ENCODE measurements at regions not wholly inside any gene's neighbourhood (a gene's known extent, or its start where the extent isn't known, plus 50 kb on each side); places are given as distances from the start of the nearest gene placed in this dataset.
A peak's percentile ranks its signal among the peaks of the same experiment; 100 is the strongest.
"Not testable (repeated sequence)": the region's sequence is repeated elsewhere in the genome, so short reads cannot be mapped to it uniquely, and the experiment has no call there.

- Histone ChIP-seq H3K9me3 (ENCODE audit: control insufficient read depth in 2 of 2, insufficient read depth in 1 of 2, low read depth in 1 of 2, low read length in 1 of 2) (no peaks in the 10 kb centered on the region), H3K4me1 (ENCODE audit: control insufficient read depth in 3 of 3, insufficient read depth in 2 of 3, low read depth in 1 of 3, low read length in 2 of 3) (no peaks in the 10 kb centered on the region), H3K36me3 (ENCODE audit: control insufficient read depth in 3 of 3, insufficient read depth in 2 of 3, low read depth in 1 of 3, low read length in 3 of 3) (no peaks in the 10 kb centered on the region), H3K27ac (ENCODE audit: low read depth in 1 of 3, low read length in 2 of 3) (no peak overlapping the region), H3K4me3 (ENCODE audit: low read depth in 1 of 3, low read length in 3 of 3) (peak overlapping the region in 1 of 3 donors; percentile 20), H3K27me3 (ENCODE audit: control insufficient read depth in 3 of 3, insufficient read depth in 3 of 3, low read length in 3 of 3) (no peaks in the 10 kb centered on the region)
- FAIRE-seq (no peak), DNase-seq (peak; percentile 28 to 68)
- WGBS, 3 donors, result 37 to 56% (median 51%) methylated on average over 13 of the region's 13 CpGs
These were observed 97.2 kb downstream of the JRKL start for GRCh38 chr11:96486890-96487611.

- not testable (repeated sequence) for H3K4me3 ChIP-seq (ENCODE audit: low read depth in 1 of 3, low read length in 3 of 3); H3K9me3 ChIP-seq (ENCODE audit: control insufficient read depth in 2 of 2, insufficient read depth in 1 of 2, low read depth in 1 of 2, low read length in 1 of 2); H3K4me1 ChIP-seq (ENCODE audit: control insufficient read depth in 3 of 3, insufficient read depth in 2 of 3, low read depth in 1 of 3, low read length in 2 of 3); DNase-seq; H3K36me3 ChIP-seq (ENCODE audit: control insufficient read depth in 3 of 3, insufficient read depth in 2 of 3, low read depth in 1 of 3, low read length in 3 of 3); H3K27me3 ChIP-seq (ENCODE audit: control insufficient read depth in 3 of 3, insufficient read depth in 3 of 3, low read length in 3 of 3); H3K27ac ChIP-seq (ENCODE audit: low read depth in 1 of 3, low read length in 2 of 3); FAIRE-seq
- 73 to 86% (median 73%) methylated on average over 3 of the region's 3 CpGs for WGBS, 3 donors
These were observed 99.1 kb downstream of the JRKL start for GRCh38 chr11:96488911-96489310.

GRCh38 chr11:96500440-96500839 lies 110.6 kb downstream of the JRKL start:
- Histone ChIP-seq H3K4me3 (ENCODE audit: low read depth in 1 of 3, low read length in 3 of 3) (no peak overlapping the region), H3K9me3 (ENCODE audit: control insufficient read depth in 2 of 2, insufficient read depth in 1 of 2, low read depth in 1 of 2, low read length in 1 of 2) (no peaks in the 10 kb centered on the region), H3K27ac (ENCODE audit: low read depth in 1 of 3, low read length in 2 of 3) (no peak overlapping the region), H3K4me1 (ENCODE audit: control insufficient read depth in 3 of 3, insufficient read depth in 2 of 3, low read depth in 1 of 3, low read length in 2 of 3) (no peaks in the 10 kb centered on the region), H3K36me3 (ENCODE audit: control insufficient read depth in 3 of 3, insufficient read depth in 2 of 3, low read depth in 1 of 3, low read length in 3 of 3) (no peaks in the 10 kb centered on the region), H3K27me3 (ENCODE audit: control insufficient read depth in 3 of 3, insufficient read depth in 3 of 3, low read length in 3 of 3) (no peaks in the 10 kb centered on the region)
- 55 to 74% (median 68%) methylated on average over 3 of the region's 3 CpGs for WGBS, 3 donors
- FAIRE-seq, result no peak
- DNase-seq, result no peak

- 83 to 91% (median 83%) methylated on average over 1 of the region's 1 CpG for WGBS, 3 donors
- H3K4me3 ChIP-seq (ENCODE audit: low read depth in 1 of 3, low read length in 3 of 3), result no peak overlapping the region
- no peak for FAIRE-seq
- no peaks in the 10 kb centered on the region for H3K9me3 ChIP-seq (ENCODE audit: control insufficient read depth in 2 of 2, insufficient read depth in 1 of 2, low read depth in 1 of 2, low read length in 1 of 2)
- no peaks in the 10 kb centered on the region for H3K4me1 ChIP-seq (ENCODE audit: control insufficient read depth in 3 of 3, insufficient read depth in 2 of 3, low read depth in 1 of 3, low read length in 2 of 3)
- H3K27ac ChIP-seq (ENCODE audit: low read depth in 1 of 3, low read length in 2 of 3), result no peak overlapping the region
- no peaks in the 10 kb centered on the region for H3K36me3 ChIP-seq (ENCODE audit: control insufficient read depth in 3 of 3, insufficient read depth in 2 of 3, low read depth in 1 of 3, low read length in 3 of 3)
- no peak for DNase-seq
- H3K27me3 ChIP-seq (ENCODE audit: control insufficient read depth in 3 of 3, insufficient read depth in 3 of 3, low read length in 3 of 3), result no peaks in the 10 kb centered on the region
These were observed 116.2 kb downstream of the JRKL start for GRCh38 chr11:96506041-96506440.

- H3K36me3 ChIP-seq (ENCODE audit: control insufficient read depth in 3 of 3, insufficient read depth in 2 of 3, low read depth in 1 of 3, low read length in 3 of 3), result no peaks in the 10 kb centered on the region
- no peak for DNase-seq
- no peak overlapping the region for H3K27ac ChIP-seq (ENCODE audit: low read depth in 1 of 3, low read length in 2 of 3)
- H3K4me1 ChIP-seq (ENCODE audit: control insufficient read depth in 3 of 3, insufficient read depth in 2 of 3, low read depth in 1 of 3, low read length in 2 of 3), result no peaks in the 10 kb centered on the region
- H3K9me3 ChIP-seq (ENCODE audit: control insufficient read depth in 2 of 2, insufficient read depth in 1 of 2, low read depth in 1 of 2, low read length in 1 of 2), result no peaks in the 10 kb centered on the region
- FAIRE-seq, result no peak
- no peaks in the 10 kb centered on the region for H3K27me3 ChIP-seq (ENCODE audit: control insufficient read depth in 3 of 3, insufficient read depth in 3 of 3, low read length in 3 of 3)
- 66 to 88% (median 78%) methylated on average over 6 to 7 of the region's 8 CpGs for WGBS, 3 donors
- no peak overlapping the region for H3K4me3 ChIP-seq (ENCODE audit: low read depth in 1 of 3, low read length in 3 of 3)
These were observed 117.1 kb downstream of the JRKL start for GRCh38 chr11:96506953-96507354.

GRCh38 chr11:96508861-96509260 lies 119.0 kb downstream of the JRKL start:
- 69 to 86% (median 71%) methylated on average over 2 of the region's 2 CpGs for WGBS, 3 donors
- Histone ChIP-seq H3K27ac (ENCODE audit: low read depth in 1 of 3, low read length in 2 of 3) (no peak overlapping the region), H3K4me1 (ENCODE audit: control insufficient read depth in 3 of 3, insufficient read depth in 2 of 3, low read depth in 1 of 3, low read length in 2 of 3) (no peaks in the 10 kb centered on the region), H3K27me3 (ENCODE audit: control insufficient read depth in 3 of 3, insufficient read depth in 3 of 3, low read length in 3 of 3) (no peaks in the 10 kb centered on the region), H3K36me3 (ENCODE audit: control insufficient read depth in 3 of 3, insufficient read depth in 2 of 3, low read depth in 1 of 3, low read length in 3 of 3) (no peaks in the 10 kb centered on the region), H3K9me3 (ENCODE audit: control insufficient read depth in 2 of 2, insufficient read depth in 1 of 2, low read depth in 1 of 2, low read length in 1 of 2) (no peaks in the 10 kb centered on the region), H3K4me3 (ENCODE audit: low read depth in 1 of 3, low read length in 3 of 3) (no peak overlapping the region)
- FAIRE-seq, result no peak
- no peak for DNase-seq

GRCh38 chr11:96520939-96521338 lies 131.1 kb downstream of the JRKL start:
- H3K27ac ChIP-seq (ENCODE audit: low read depth in 1 of 3, low read length in 2 of 3), result no peak overlapping the region
- no peak overlapping the region for H3K4me3 ChIP-seq (ENCODE audit: low read depth in 1 of 3, low read length in 3 of 3)
- H3K27me3 ChIP-seq (ENCODE audit: control insufficient read depth in 3 of 3, insufficient read depth in 3 of 3, low read length in 3 of 3), result no peaks in the 10 kb centered on the region
- H3K36me3 ChIP-seq (ENCODE audit: control insufficient read depth in 3 of 3, insufficient read depth in 2 of 3, low read depth in 1 of 3, low read length in 3 of 3), result no peaks in the 10 kb centered on the region
- FAIRE-seq, result no peak
- DNase-seq, result no peak
- no peaks in the 10 kb centered on the region for H3K4me1 ChIP-seq (ENCODE audit: control insufficient read depth in 3 of 3, insufficient read depth in 2 of 3, low read depth in 1 of 3, low read length in 2 of 3)
- H3K9me3 ChIP-seq (ENCODE audit: control insufficient read depth in 2 of 2, insufficient read depth in 1 of 2, low read depth in 1 of 2, low read length in 1 of 2), result peaks cover 0 to 3% of the 10 kb centered on the region in 2 donors

- Histone ChIP-seq H3K36me3 (ENCODE audit: control insufficient read depth in 3 of 3, insufficient read depth in 2 of 3, low read depth in 1 of 3, low read length in 3 of 3) (no peaks in the 10 kb centered on the region), H3K27ac (ENCODE audit: low read depth in 1 of 3, low read length in 2 of 3) (no peak overlapping the region), H3K4me1 (ENCODE audit: control insufficient read depth in 3 of 3, insufficient read depth in 2 of 3, low read depth in 1 of 3, low read length in 2 of 3) (no peaks in the 10 kb centered on the region), H3K4me3 (ENCODE audit: low read depth in 1 of 3, low read length in 3 of 3) (no peak overlapping the region), H3K27me3 (ENCODE audit: control insufficient read depth in 3 of 3, insufficient read depth in 3 of 3, low read length in 3 of 3) (no peaks in the 10 kb centered on the region), H3K9me3 (ENCODE audit: control insufficient read depth in 2 of 2, insufficient read depth in 1 of 2, low read depth in 1 of 2, low read length in 1 of 2) (peaks cover 0 to 6% of the 10 kb centered on the region in 2 donors)
- FAIRE-seq (no peak), DNase-seq (no peak)
- 65 to 83% (median 72%) methylated on average over 2 of the region's 2 CpGs for WGBS, 3 donors
These were observed 133.8 kb downstream of the JRKL start for GRCh38 chr11:96523656-96524055.

GRCh38 chr11:96524475-96524874 lies 134.7 kb downstream of the JRKL start:
- Histone ChIP-seq H3K4me3 (ENCODE audit: low read depth in 1 of 3, low read length in 3 of 3) (no peak overlapping the region), H3K27me3 (ENCODE audit: control insufficient read depth in 3 of 3, insufficient read depth in 3 of 3, low read length in 3 of 3) (no peaks in the 10 kb centered on the region), H3K36me3 (ENCODE audit: control insufficient read depth in 3 of 3, insufficient read depth in 2 of 3, low read depth in 1 of 3, low read length in 3 of 3) (no peaks in the 10 kb centered on the region), H3K9me3 (ENCODE audit: control insufficient read depth in 2 of 2, insufficient read depth in 1 of 2, low read depth in 1 of 2, low read length in 1 of 2) (peaks cover 0 to 6% of the 10 kb centered on the region in 2 donors), H3K27ac (ENCODE audit: low read depth in 1 of 3, low read length in 2 of 3) (no peak overlapping the region), H3K4me1 (ENCODE audit: control insufficient read depth in 3 of 3, insufficient read depth in 2 of 3, low read depth in 1 of 3, low read length in 2 of 3) (no peaks in the 10 kb centered on the region)
- DNase-seq (no peak), FAIRE-seq (no peak)
- 63 to 78% (median 71%) methylated on average over 1 of the region's 1 CpG for WGBS, 3 donors
